HepG2 (cell line): ENCODE measurements at regions not wholly inside any gene's neighbourhood (a gene's known extent, or its start where the extent isn't known, plus 50 kb on each side); places are given as distances from the start of the nearest gene placed in this dataset.

ENCODE experiments used
- ATAC-seq: fragments of 200-7000 bp; cut with Tn5 transposase; 3 replicates; pipeline ENCODE4 v1.9.1; 2020; ENCODE audit warnings: mild to moderate bottlenecking, moderate library complexity
- BruUV-seq: library from RNA; stranded (reverse); fragments of 400-500 nt; replicated peaks from 2 replicates; lab custom pipeline; 2021; lab: Mats Ljungman, UMichigan
- CTCF ChIA-PET: fragments of 300-600 bp; formaldehyde crosslinking; extraction: SDS; loops from one replicate; lab custom pipeline; 2021; ENCODE audit warnings: low total read pairs, inconsistent platforms, low intra/inter-chr PET ratio; lab: Yijun Ruan, JAX
- POLR2A ChIA-PET: fragments of 350-600 bp; sonication (Branson Sonifier 250); formaldehyde crosslinking; loops from one replicate; lab custom pipeline; 2020; ENCODE audit warnings: antibody characterized with exemption, inconsistent platforms; lab: Yijun Ruan, JAX
- DNase-seq: peaks from one replicate; pipeline ENCODE4 v3.0.0-alpha.2; 2015; ENCODE audit warnings: low spot score
- FAIRE-seq: peaks from 3 replicates; lab custom pipeline; 2011; peaks lifted over from hg19 to GRCh38; lab: Jason Lieb, UNC
- H2AFZ ChIP-seq: one replicate; pipeline ENCODE4 v1.6.1; 2011; ENCODE audit warnings: low read length, inconsistent platforms
- H3K27ac ChIP-seq: fragments of 300-600 bp; 3 replicates; pipeline ENCODE4 v1.8.0; 2011; ENCODE audit warnings: mixed run types, mild to moderate bottlenecking, mixed read lengths, low read length, inconsistent platforms; ENCODE audit not compliant: insufficient read depth; ENCODE audit errors: extremely low read length
- H3K27me3 ChIP-seq, 2 experiments: fragments of 200-600 bp in 1 of 2; 2 replicates in 1 of 2; 3 replicates in 1 of 2; pipeline versions ENCODE4 v1.6.0 to v1.8.0; 2011; ENCODE audit warnings: low read length in 2 of 2, mild to moderate bottlenecking in 2 of 2, moderate library complexity in 2 of 2, inconsistent platforms in 1 of 2; ENCODE audit not compliant: insufficient read depth in 2 of 2, control insufficient read depth in 1 of 2
- H3K36me3 ChIP-seq, 2 experiments: fragments of 200-600 bp in 1 of 2; replicated peaks in 1 of 2; 2 replicates in 1 of 2; 3 replicates in 1 of 2; pipeline versions ENCODE4 v1.5.1 to v1.8.0; 2011; ENCODE audit warnings: low read length in 2 of 2, inconsistent platforms in 1 of 2; ENCODE audit not compliant: insufficient read depth in 2 of 2, control insufficient read depth in 1 of 2
- H3K4me1 ChIP-seq: 2 replicates; pipeline ENCODE4 v1.5.1; 2012; ENCODE audit warnings: low read length, inconsistent platforms; ENCODE audit not compliant: insufficient read depth
- H3K4me2 ChIP-seq: 2 replicates; pipeline ENCODE4 v1.6.0; 2011; ENCODE audit warnings: low read depth, low read length, inconsistent platforms
- H3K4me3 ChIP-seq, 3 experiments: fragments of 200-600 bp in 1 of 3; sonication (generic), shearing (Covaris generic) in 1 of 3; replicated peaks in 1 of 3; 2 replicates each; pipeline ENCODE4 v1.5.1; 2011 to 2016; ENCODE audit warnings: low read length in 3 of 3, inconsistent platforms in 2 of 3, low read depth in 2 of 3, mild to moderate bottlenecking in 2 of 3, control low read depth in 1 of 3, mixed read lengths in 1 of 3; ENCODE audit not compliant: insufficient read depth in 1 of 3
- H3K79me2 ChIP-seq: one replicate; pipeline ENCODE4 v1.6.1; 2011; ENCODE audit warnings: low read length, inconsistent platforms; ENCODE audit not compliant: insufficient read depth
- H3K9ac ChIP-seq: 2 replicates; pipeline ENCODE4 v1.6.0; 2011; ENCODE audit warnings: mild to moderate bottlenecking, low read depth, low read length, inconsistent platforms; ENCODE audit not compliant: insufficient read depth
- H3K9me3 ChIP-seq: 2 replicates; pipeline ENCODE4 v1.5.1; 2012; ENCODE audit warnings: mild to moderate bottlenecking, low read length
- H4K20me1 ChIP-seq: 2 replicates; pipeline ENCODE4 v1.6.0; 2011; ENCODE audit warnings: inconsistent platforms, mild to moderate bottlenecking, low read length, moderate library complexity; ENCODE audit not compliant: insufficient read depth
- DR1 ChIP-seq: sonication (generic); formaldehyde crosslinking; IDR thresholded peaks from 2 replicates; pipeline ENCODE4 v1.8.0; 2021; ENCODE audit warnings: mild to moderate bottlenecking, missing genetic modification reagents, inconsistent platforms
- E2F2 ChIP-seq: sonication (generic); formaldehyde crosslinking; IDR thresholded peaks from 2 replicates; pipeline ENCODE4 v1.4.0; 2020; ENCODE audit warnings: missing genetic modification reagents, borderline replicate concordance
- FLYWCH1 ChIP-seq: sonication (generic); formaldehyde crosslinking; IDR thresholded peaks from 2 replicates; pipeline ENCODE4 v1.8.1; 2023; ENCODE audit warnings: mild to moderate bottlenecking, missing genetic modification reagents
- NAIF1 ChIP-seq: sonication (generic); formaldehyde crosslinking; IDR thresholded peaks from 2 replicates; pipeline ENCODE4 v1.5.0; 2020; ENCODE audit warnings: mild to moderate bottlenecking, missing genetic modification reagents, borderline replicate concordance
- NFYC ChIP-seq: IDR thresholded peaks from 2 replicates; pipeline ENCODE4 v1.6.1; 2016; ENCODE audit warnings: missing genetic modification reagents, missing compliant biosample characterization
- PLRG1 ChIP-seq: fragments of 450-650 bp; conservative IDR thresholded peaks from 2 replicates; pipeline ENCODE4 v1.6.1; 2016
- POGK ChIP-seq: sonication (generic); formaldehyde crosslinking; conservative IDR thresholded peaks from 2 replicates; pipeline ENCODE4 v1.8.0; 2022; ENCODE audit warnings: mild to moderate bottlenecking, moderate library complexity, missing genetic modification reagents
- PRPF4 ChIP-seq: fragments of 200-400 bp; formaldehyde crosslinking; IDR thresholded peaks from 2 replicates; pipeline ENCODE4 v1.6.1; 2016; ENCODE audit warnings: low read length, low read depth; ENCODE audit not compliant: poor library complexity, severe bottlenecking
- TAF15 ChIP-seq: fragments of 200-400 bp; formaldehyde crosslinking; IDR thresholded peaks from one replicate; pipeline ENCODE4 v1.6.1; 2018; ENCODE audit warnings: mild to moderate bottlenecking, low read depth, low read length; ENCODE audit not compliant: poor library complexity, severe bottlenecking
- TCF7 ChIP-seq: sonication (generic); IDR thresholded peaks from 2 replicates; pipeline ENCODE4 v1.6.1; 2016; ENCODE audit warnings: antibody characterized with exemption, low read depth
- ZNF225 ChIP-seq: sonication (generic); formaldehyde crosslinking; IDR thresholded peaks from 2 replicates; pipeline ENCODE4 v1.4.0; 2020; ENCODE audit warnings: mild to moderate bottlenecking, missing genetic modification reagents
- ZNF660 ChIP-seq: sonication (generic); formaldehyde crosslinking; IDR thresholded peaks from 2 replicates; pipeline ENCODE4 v1.5.1; 2020; ENCODE audit warnings: mild to moderate bottlenecking, low read depth, missing genetic modification reagents, borderline replicate concordance
- ZNF672 ChIP-seq: sonication (generic); formaldehyde crosslinking; IDR thresholded peaks from 2 replicates; pipeline ENCODE4 v1.8.1; 2022; ENCODE audit warnings: missing genetic modification reagents
- WGBS: methylation state at CpG from one replicate; pipeline ENCODE4 v1.1.6; 2017; ENCODE audit warnings: low lambda C conversion rate; 5-methylcytosine and 5-hydroxymethylcytosine counted together
- in situ Hi-C: cut with HindIII; loops from 2 replicates; pipeline ENCODE4 v1.10.0; 2017; ENCODE audit warnings: low pct_unique_long_range_greater_than_20kb; ENCODE audit not compliant: extremely low pct_ligation_motif_present
- intact Hi-C: fragments of 100-400 bp; cut with micrococcal nuclease; formaldehyde crosslinking; loops from one replicate; pipeline ENCODE4 v1.10.0; 2022; ENCODE audit not compliant: unreplicated experiment

GRCh38 chr2:207244971-207245925, 79.5 kb upstream of the KLF7 start:
- FAIRE-seq (no peak), ATAC-seq (no peak)
- no peaks in the 10 kb centered on the region for H3K4me1 ChIP-seq
- H3K9ac ChIP-seq: no peak overlapping the region
- H3K79me2 ChIP-seq: no peaks in the 10 kb centered on the region
- POLR2A ChIA-PET: no interaction called here
- H3K27ac ChIP-seq: no peak overlapping the region
- H3K9me3 ChIP-seq: no peaks in the 10 kb centered on the region
- 0 out of 5 replicates have a peak, but pooled peaks cover 0 to 4% of the 10 kb centered on the region in 2 experiments for H3K27me3 ChIP-seq
- no peak for TF ChIP-seq DR1 (CRISPR knock-in tag)
- TF ChIP-seq ZNF672 (CRISPR knock-in tag): no peak
- no peak for TF ChIP-seq ZNF225 (CRISPR knock-in tag)
- no peak for TF ChIP-seq TAF15
- TF ChIP-seq NAIF1 (CRISPR knock-in tag): no peak
- TF ChIP-seq ZNF660: no peak
- TF ChIP-seq FLYWCH1 (CRISPR knock-in tag): no peak
- no peak for TF ChIP-seq E2F2 (CRISPR knock-in tag)
- no peak for TF ChIP-seq PLRG1
- no peak for TF ChIP-seq PRPF4
- TF ChIP-seq NFYC: no peak
- TF ChIP-seq TCF7: no peak
- no peak for TF ChIP-seq POGK (CRISPR knock-in tag)
- TF ChIP-seq, all 625 proteins: peak for 0
- no peaks in the 10 kb centered on the region for H3K36me3 ChIP-seq
- in situ Hi-C loops (no loop called here), intact Hi-C loops (no loop called here)
- WGBS: 33% methylated on average over 7 of the region's 7 CpGs
- CTCF ChIA-PET: no interaction called here
- no peak for DNase-seq
- H3K4me2 ChIP-seq: no peak overlapping the region
- H2AFZ ChIP-seq: no peak overlapping the region
- H4K20me1 ChIP-seq: no peaks in the 10 kb centered on the region
- BruUV-seq: no TSS peak
- H3K4me3 ChIP-seq: no peak overlapping the region
